ENCODE measurements at regions not wholly inside any gene's neighbourhood (a gene's known extent, or its start where the extent isn't known, plus 50 kb on each side); places are given as distances from the start of the nearest gene placed in this dataset.

DNA sequence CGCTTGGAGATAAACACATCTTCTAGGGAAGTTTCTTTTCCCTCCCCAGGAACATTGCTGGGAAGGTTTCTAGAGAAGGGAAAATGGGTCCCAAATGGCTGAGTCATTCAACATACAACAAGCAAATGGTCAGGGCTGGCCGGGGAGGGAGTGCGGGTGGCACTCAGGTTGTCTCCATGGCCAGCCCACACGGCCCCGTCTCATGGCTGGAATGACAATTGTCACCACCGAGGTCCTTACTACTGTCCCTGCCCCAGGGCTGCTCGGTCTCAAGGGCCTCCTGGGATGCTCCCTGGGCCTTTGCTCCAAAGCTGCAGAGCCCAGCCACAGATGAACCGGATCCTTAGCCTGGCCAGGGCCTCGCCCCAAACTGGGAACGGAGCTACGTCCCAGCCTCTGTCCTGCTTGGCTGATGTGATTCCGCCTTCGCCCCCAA lies 121.9 kb downstream of the FGF18 start:
- TF ChIP-seq NR3C1 (CRISPR knock-in tag; conservative IDR thresholded peaks at IDR 0.05; ENCODE audit: low read depth) (no peak), CREB1 (CRISPR knock-in tag; IDR thresholded peaks at IDR 0.05) (no peak), MYBL2 (CRISPR knock-in tag; IDR thresholded peaks at IDR 0.05) (no peak), ATF2 (CRISPR knock-in tag; IDR thresholded peaks at IDR 0.05; ENCODE audit: borderline replicate concordance, low read depth) (no peak), ESRRA (CRISPR knock-in tag; IDR thresholded peaks at IDR 0.05; ENCODE audit: borderline replicate concordance) (no peak), TEAD4 (CRISPR knock-in tag; IDR thresholded peaks at IDR 0.05) (no peak), NR1H2 (CRISPR knock-in tag; IDR thresholded peaks at IDR 0.05) (no peak)
- TF ChIP-seq, protein P1, sequence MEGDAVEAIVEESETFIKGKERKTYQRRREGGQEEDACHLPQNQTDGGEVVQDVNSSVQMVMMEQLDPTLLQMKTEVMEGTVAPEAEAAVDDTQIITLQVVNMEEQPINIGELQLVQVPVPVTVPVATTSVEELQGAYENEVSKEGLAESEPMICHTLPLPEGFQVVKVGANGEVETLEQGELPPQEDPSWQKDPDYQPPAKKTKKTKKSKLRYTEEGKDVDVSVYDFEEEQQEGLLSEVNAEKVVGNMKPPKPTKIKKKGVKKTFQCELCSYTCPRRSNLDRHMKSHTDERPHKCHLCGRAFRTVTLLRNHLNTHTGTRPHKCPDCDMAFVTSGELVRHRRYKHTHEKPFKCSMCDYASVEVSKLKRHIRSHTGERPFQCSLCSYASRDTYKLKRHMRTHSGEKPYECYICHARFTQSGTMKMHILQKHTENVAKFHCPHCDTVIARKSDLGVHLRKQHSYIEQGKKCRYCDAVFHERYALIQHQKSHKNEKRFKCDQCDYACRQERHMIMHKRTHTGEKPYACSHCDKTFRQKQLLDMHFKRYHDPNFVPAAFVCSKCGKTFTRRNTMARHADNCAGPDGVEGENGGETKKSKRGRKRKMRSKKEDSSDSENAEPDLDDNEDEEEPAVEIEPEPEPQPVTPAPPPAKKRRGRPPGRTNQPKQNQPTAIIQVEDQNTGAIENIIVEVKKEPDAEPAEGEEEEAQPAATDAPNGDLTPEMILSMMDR (IDR thresholded peaks at IDR 0.05) = no peak
- TF ChIP-seq, protein P2, sequence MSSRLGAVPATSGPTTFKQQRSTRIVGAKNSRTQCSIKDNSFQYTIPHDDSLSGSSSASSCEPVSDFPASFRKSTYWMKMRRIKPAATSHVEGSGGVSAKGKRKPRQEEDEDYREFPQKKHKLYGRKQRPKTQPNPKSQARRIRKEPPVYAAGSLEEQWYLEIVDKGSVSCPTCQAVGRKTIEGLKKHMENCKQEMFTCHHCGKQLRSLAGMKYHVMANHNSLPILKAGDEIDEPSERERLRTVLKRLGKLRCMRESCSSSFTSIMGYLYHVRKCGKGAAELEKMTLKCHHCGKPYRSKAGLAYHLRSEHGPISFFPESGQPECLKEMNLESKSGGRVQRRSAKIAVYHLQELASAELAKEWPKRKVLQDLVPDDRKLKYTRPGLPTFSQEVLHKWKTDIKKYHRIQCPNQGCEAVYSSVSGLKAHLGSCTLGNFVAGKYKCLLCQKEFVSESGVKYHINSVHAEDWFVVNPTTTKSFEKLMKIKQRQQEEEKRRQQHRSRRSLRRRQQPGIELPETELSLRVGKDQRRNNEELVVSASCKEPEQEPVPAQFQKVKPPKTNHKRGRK (CRISPR knock-in tag; IDR thresholded peaks at IDR 0.05; ENCODE audit: borderline replicate concordance) = no peak

Data from WTC11 (cell line).